Fibroblast of skin of right quadriceps (primary cell): ENCODE measurements at regions not wholly inside any gene's neighbourhood (a gene's known extent, or its start where the extent isn't known, plus 50 kb on each side); places are given as distances from the start of the nearest gene placed in this dataset.

Experiments used
- DNase-seq: peaks from one replicate; pipeline ENCODE4 v3.0.0-alpha.2; 2013

- no peak for DNase-seq
Observed at GRCh38 chr2:5751873-5752482, 59.8 kb downstream of the SOX11 start.

- no peak for DNase-seq
Observed at GRCh38 chr2:5756272-5756671, 64.1 kb downstream of the SOX11 start.

GRCh38 chr2:5758346-5758745 is 66.2 kb downstream of the SOX11 start:
- no peak for DNase-seq

- no peak for DNase-seq
Observed at GRCh38 chr2:5759949-5760348, 67.8 kb downstream of the SOX11 start.

GRCh38 chr2:5763531-5763930 is 71.3 kb downstream of the SOX11 start:
- DNase-seq, result no peak

GRCh38 chr2:5764041-5764440 is 71.9 kb downstream of the SOX11 start:
- DNase-seq, result no peak

- peak; percentile 98 for DNase-seq
Observed at GRCh38 chr2:5766056-5766455, 73.9 kb downstream of the SOX11 start.

- peak; percentile 91 for DNase-seq
Observed at GRCh38 chr2:5766561-5766960, 74.4 kb downstream of the SOX11 start.

- DNase-seq, result peak; percentile 58
Observed at GRCh38 chr2:5777131-5777535, 84.9 kb downstream of the SOX11 start.

- DNase-seq, result no peak
Observed at GRCh38 chr2:5781679-5782078, 89.5 kb downstream of the SOX11 start.

- no peak for DNase-seq
Observed at GRCh38 chr2:5782103-5782502, 89.9 kb downstream of the SOX11 start.

GRCh38 chr2:5788447-5788846 is 96.3 kb downstream of the SOX11 start:
- no peak for DNase-seq

- no peak for DNase-seq
Observed at GRCh38 chr2:5791371-5791770, 99.2 kb downstream of the SOX11 start.

GRCh38 chr2:5794012-5794411 is 101.8 kb downstream of the SOX11 start:
- no peak for DNase-seq

GRCh38 chr2:5798084-5798483 is 105.9 kb downstream of the SOX11 start:
- DNase-seq, result peak; percentile 83

GRCh38 chr2:5799348-5799747 is 107.2 kb downstream of the SOX11 start:
- DNase-seq, result no peak

- peak; percentile 93 for DNase-seq
Observed at GRCh38 chr2:5803547-5803946, 111.4 kb downstream of the SOX11 start.

- DNase-seq, result no peak
Observed at GRCh38 chr2:5818961-5819600, 126.9 kb downstream of the SOX11 start.

GRCh38 chr2:5824126-5824525 is 131.9 kb downstream of the SOX11 start:
- DNase-seq, result no peak

GRCh38 chr2:5825686-5826085 is 133.5 kb downstream of the SOX11 start:
- DNase-seq, result no peak

- no peak for DNase-seq
Observed at GRCh38 chr2:5826979-5827655, 134.9 kb downstream of the SOX11 start.

- DNase-seq, result no peak
Observed at GRCh38 chr2:5834501-5834900, 142.3 kb downstream of the SOX11 start.

GRCh38 chr2:5839550-5839949 is 147.4 kb downstream of the SOX11 start:
- no peak for DNase-seq

- DNase-seq, result no peak
Observed at GRCh38 chr2:5841126-5841525, 148.9 kb downstream of the SOX11 start.
